Endothelial cell of umbilical vein (primary cell): ENCODE measurements at regions not wholly inside any gene's neighbourhood (a gene's known extent, or its start where the extent isn't known, plus 50 kb on each side); places are given as distances from the start of the nearest gene placed in this dataset.

Source experiments
- CTCF ChIP-seq, 2 donors: IDR thresholded peaks; 1 replicate in 1 of 2; 2 replicates in 1 of 2; pipeline ENCODE4 v1.5.1; 2011; ENCODE audit warnings: low read length in 2 of 2, mild to moderate bottlenecking in 2 of 2, moderate library complexity in 2 of 2, control low read depth in 1 of 2, inconsistent platforms in 1 of 2, low read depth in 1 of 2; ENCODE audit not compliant: insufficient read depth in 1 of 2; ENCODE audit errors: extremely low read depth in 1 of 2
- EZH2 ChIP-seq: IDR thresholded peaks from 2 replicates; pipeline ENCODE4 v1.6.1; 2012; ENCODE audit warnings: borderline replicate concordance, low read depth, mild to moderate bottlenecking, moderate library complexity, low read length, inconsistent platforms; ENCODE audit not compliant: severe bottlenecking
- GATA2 ChIP-seq: IDR thresholded peaks from 2 replicates; pipeline ENCODE4 v1.7.0; 2011; ENCODE audit warnings: low read depth, mild to moderate bottlenecking, moderate library complexity, mixed read lengths, low read length; ENCODE audit not compliant: insufficient read length, insufficient read depth
- JUN ChIP-seq: IDR thresholded peaks from 2 replicates; pipeline ENCODE4 v1.6.1; 2011; ENCODE audit warnings: borderline replicate concordance, low read depth; ENCODE audit not compliant: insufficient read length, insufficient read depth
- MAX ChIP-seq: IDR thresholded peaks from 2 replicates; pipeline ENCODE4 v1.6.1; 2011; ENCODE audit not compliant: insufficient read depth, insufficient read length
- POLR2A ChIP-seq: IDR thresholded peaks from 2 replicates; pipeline ENCODE4 v1.6.1; 2012; ENCODE audit warnings: low read depth, mild to moderate bottlenecking, control low read depth, low read length
- POLR2AphosphoS5 ChIP-seq: IDR thresholded peaks from 2 replicates; pipeline ENCODE4 v1.6.1; 2012; ENCODE audit warnings: low read depth, mild to moderate bottlenecking, control low read depth, low read length, moderate library complexity; ENCODE audit not compliant: insufficient read depth

- no peak for TF ChIP-seq CTCF (IDR thresholded peaks at IDR 0.05; ENCODE audit: extremely low read depth in 1 of 2, insufficient read depth in 1 of 2, low read depth in 1 of 2, low read length in 2 of 2)
- TF ChIP-seq EZH2 = no peak
- TF ChIP-seq POLR2AphosphoS5 = no peak
- no peak for TF ChIP-seq POLR2A
- no peak for TF ChIP-seq GATA2
- no peak for TF ChIP-seq JUN
- TF ChIP-seq MAX = no peak
Observed at GRCh38 chr14:104390221-104390931, 189.2 kb upstream of the C14orf180 start.
